ENCODE measurements at regions not wholly inside any gene's neighbourhood (a gene's known extent, or its start where the extent isn't known, plus 50 kb on each side); places are given as distances from the start of the nearest gene placed in this dataset.

DNA sequence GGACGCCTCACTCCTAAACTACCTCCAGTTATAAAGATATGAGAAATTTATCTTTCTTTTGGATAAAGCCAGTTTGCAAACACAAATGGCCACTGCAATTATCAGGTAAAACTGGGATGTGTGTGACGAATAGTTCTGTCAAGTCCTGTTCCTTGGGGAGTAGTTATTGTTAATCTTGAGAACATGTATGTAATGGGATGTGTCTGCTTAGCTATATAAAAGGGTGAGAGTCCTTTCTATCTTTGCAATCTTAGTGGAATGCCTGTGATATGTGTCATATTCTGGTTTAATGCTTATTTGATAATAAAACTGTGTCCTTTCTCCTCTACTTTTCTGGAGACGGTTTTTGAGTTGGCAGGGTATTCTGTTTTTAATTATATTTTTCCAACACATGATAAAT, 56.1 kb upstream of the PKP2 start:
- TF ChIP-seq, protein P1, sequence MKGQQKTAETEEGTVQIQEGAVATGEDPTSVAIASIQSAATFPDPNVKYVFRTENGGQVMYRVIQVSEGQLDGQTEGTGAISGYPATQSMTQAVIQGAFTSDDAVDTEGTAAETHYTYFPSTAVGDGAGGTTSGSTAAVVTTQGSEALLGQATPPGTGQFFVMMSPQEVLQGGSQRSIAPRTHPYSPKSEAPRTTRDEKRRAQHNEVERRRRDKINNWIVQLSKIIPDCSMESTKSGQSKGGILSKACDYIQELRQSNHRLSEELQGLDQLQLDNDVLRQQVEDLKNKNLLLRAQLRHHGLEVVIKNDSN (IDR thresholded peaks at IDR 0.05) = no peak
- TF ChIP-seq YY1 (IDR thresholded peaks at IDR 0.05; ENCODE audit: low read depth) = no peak
- TF ChIP-seq RAD21 (IDR thresholded peaks at IDR 0.05; ENCODE audit: low read depth) = no peak
- no peak for TF ChIP-seq TAF1 (IDR thresholded peaks at IDR 0.05; ENCODE audit: low read depth)
- TF ChIP-seq EGR1 (IDR thresholded peaks at IDR 0.05) = no peak
- TF ChIP-seq MAX (IDR thresholded peaks at IDR 0.05) = no peak
- no peak for TF ChIP-seq REST (IDR thresholded peaks at IDR 0.05; ENCODE audit: low read depth)
- no peak for TF ChIP-seq TCF12 (IDR thresholded peaks at IDR 0.05; ENCODE audit: low read depth)
- no peak for TF ChIP-seq CREB1 (IDR thresholded peaks at IDR 0.05; ENCODE audit: low read depth)
- no peak for TF ChIP-seq NFIC (IDR thresholded peaks at IDR 0.05)
- no peak for TF ChIP-seq EP300 (IDR thresholded peaks at IDR 0.05; ENCODE audit: borderline replicate concordance)
- TF ChIP-seq ZBTB7A (IDR thresholded peaks at IDR 0.05; ENCODE audit: low read depth) = no peak
- TF ChIP-seq FOXM1 (IDR thresholded peaks at IDR 0.05; ENCODE audit: borderline replicate concordance, low read depth) = no peak
- TF ChIP-seq CEBPB (IDR thresholded peaks at IDR 0.05) = no peak
